ENCODE measurements at regions not wholly inside any gene's neighbourhood (a gene's known extent, or its start where the extent isn't known, plus 50 kb on each side); places are given as distances from the start of the nearest gene placed in this dataset.
"Not testable (repeated sequence)": the region's sequence is repeated elsewhere in the genome, so short reads cannot be mapped to it uniquely, and the experiment has no call there.

DNA sequence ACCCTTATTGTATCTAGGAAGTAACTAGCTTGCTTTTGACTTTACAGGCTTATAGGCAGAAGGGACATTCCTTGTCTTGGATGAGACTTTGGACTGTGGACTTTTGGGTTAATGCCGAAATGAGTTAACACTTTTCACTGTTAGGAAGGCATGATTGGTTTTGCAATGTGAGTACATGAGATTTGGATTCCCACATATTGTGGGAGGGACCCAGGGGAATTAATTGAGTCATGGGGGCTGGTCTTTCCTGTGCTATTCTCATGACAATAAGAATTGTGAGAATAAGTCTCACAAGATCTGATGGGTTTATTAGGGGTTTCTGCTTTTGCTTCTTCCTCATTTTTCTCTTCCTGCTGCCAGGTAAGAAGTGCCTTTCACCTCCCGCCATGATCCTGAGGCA is 417.5 kb downstream of the HINT1 start:
- TF ChIP-seq, protein P1, sequence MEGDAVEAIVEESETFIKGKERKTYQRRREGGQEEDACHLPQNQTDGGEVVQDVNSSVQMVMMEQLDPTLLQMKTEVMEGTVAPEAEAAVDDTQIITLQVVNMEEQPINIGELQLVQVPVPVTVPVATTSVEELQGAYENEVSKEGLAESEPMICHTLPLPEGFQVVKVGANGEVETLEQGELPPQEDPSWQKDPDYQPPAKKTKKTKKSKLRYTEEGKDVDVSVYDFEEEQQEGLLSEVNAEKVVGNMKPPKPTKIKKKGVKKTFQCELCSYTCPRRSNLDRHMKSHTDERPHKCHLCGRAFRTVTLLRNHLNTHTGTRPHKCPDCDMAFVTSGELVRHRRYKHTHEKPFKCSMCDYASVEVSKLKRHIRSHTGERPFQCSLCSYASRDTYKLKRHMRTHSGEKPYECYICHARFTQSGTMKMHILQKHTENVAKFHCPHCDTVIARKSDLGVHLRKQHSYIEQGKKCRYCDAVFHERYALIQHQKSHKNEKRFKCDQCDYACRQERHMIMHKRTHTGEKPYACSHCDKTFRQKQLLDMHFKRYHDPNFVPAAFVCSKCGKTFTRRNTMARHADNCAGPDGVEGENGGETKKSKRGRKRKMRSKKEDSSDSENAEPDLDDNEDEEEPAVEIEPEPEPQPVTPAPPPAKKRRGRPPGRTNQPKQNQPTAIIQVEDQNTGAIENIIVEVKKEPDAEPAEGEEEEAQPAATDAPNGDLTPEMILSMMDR (IDR thresholded peaks at IDR 0.05; ENCODE audit: low read depth, low read length): no peak
- DNase-seq (ENCODE audit: extremely low read depth, low read depth): no peak

DNA sequence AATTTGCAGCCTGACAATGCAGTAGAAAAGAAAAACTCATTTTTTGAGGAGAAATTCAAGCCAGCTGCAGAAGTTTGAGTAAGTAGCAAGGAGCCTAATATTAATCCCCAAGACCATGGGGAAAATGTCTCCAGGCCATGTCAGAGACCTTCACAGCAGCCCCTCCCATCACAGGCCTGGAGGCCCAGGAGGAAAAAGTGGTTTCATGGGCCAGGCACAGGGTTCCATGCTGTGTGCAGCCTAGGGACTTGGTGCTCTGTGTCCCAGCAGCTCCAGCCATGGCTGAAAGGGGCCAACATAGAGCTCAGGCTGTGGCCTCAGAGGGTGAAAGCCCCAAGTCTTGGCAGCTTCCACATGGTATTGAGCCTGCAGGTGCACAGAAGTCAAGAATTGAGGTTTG is 418.4 kb downstream of the HINT1 start:
- not testable (repeated sequence) for DNase-seq (ENCODE audit: extremely low read depth, low read depth)

DNA sequence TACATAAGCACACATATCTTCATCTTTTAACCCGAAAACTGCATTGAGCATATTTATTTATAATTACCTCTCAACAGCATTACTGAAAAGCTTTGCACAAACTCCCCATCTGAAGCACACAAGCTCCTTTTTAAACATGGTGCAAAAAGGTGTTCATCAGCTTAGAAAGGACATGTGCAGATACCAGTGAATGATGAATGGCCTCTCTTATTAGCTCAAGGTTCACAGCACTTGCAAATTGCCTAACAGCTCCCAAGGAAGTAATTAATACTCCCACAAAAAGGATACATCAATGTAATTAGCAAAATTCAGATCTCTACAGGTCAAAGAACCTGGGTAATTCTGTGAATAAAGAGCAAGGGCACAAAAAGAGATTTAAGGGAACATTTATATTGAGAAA is 422.0 kb downstream of the HINT1 start:
- TF ChIP-seq, protein P1 (IDR thresholded peaks at IDR 0.05; ENCODE audit: low read depth, low read length): no peak
- DNase-seq (ENCODE audit: extremely low read depth, low read depth): no peak

DNA sequence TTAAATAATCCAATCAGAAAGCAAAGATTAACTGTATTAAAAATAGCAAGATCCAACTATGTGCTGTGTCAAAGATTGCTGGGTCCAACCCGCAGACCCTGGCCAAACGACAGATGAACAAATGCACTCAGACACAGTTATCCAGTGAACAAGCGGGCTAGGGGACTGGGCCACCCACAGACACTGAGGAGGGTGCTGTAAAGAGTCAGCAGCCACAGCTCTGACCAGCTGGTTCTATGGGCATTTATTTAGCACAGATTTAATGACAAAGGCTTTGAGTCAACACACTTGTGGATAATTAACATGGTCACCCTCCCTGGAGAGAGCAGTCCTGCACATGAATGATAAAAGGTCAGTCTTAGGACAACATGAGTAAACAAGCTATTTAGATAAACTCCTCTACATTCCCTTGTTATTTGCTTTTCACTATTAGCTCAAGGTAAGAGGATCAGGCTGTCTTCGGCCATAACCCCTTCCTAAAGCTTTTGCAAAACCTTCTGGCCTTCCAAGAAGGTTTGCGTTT is 424.9 kb downstream of the HINT1 start:
- TF ChIP-seq, protein P1 (IDR thresholded peaks at IDR 0.05; ENCODE audit: low read depth, low read length): no peak

DNA sequence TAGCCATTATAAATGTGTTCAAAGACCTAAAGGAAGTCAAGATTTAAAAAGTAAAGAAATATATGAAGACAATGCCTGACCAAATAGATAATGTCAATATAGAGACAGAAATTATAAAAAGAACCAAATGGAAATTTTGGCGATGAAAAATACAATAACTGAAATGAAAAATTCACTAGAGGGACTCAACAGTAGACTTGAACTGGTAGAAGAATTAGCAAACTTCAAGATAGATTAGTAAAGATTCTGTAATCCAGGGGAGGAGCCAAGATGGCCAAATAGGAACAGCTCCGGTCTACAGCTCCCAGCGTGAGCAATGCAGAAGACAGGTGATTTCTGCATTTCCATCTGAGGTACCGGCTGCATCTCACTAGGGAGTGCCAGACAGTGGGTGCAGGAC is 433.2 kb downstream of the HINT1 start:
- DNase-seq (ENCODE audit: extremely low read depth, low read depth): no peak
- TF ChIP-seq, protein P1 (IDR thresholded peaks at IDR 0.05; ENCODE audit: low read depth, low read length): no peak

More for the DNA sequence above, 424.9 kb downstream of the HINT1 start:
- DNase-seq (ENCODE audit: extremely low read depth, low read depth): no peak

DNA sequence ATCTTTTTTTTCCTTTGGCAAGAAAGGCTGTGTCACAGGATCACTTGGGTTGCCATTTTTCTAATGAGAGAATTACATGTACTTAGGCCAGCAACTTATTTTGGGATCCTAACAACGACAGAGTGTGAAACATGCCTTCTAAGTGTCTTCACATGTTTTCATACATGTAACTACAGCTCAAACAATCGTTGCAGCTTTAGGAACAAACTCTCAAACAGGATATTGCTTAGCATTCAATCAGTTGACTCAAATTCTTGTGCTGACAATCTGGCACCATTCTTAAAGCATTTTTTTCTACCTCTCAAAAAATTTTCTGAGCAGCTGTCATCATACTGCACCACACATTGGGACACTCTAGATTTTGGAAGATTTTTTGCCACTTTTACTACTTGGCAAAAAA is 435.5 kb downstream of the HINT1 start:
- TF ChIP-seq, protein P1 (IDR thresholded peaks at IDR 0.05; ENCODE audit: low read depth, low read length): no peak
- DNase-seq (ENCODE audit: extremely low read depth, low read depth): no peak

DNA sequence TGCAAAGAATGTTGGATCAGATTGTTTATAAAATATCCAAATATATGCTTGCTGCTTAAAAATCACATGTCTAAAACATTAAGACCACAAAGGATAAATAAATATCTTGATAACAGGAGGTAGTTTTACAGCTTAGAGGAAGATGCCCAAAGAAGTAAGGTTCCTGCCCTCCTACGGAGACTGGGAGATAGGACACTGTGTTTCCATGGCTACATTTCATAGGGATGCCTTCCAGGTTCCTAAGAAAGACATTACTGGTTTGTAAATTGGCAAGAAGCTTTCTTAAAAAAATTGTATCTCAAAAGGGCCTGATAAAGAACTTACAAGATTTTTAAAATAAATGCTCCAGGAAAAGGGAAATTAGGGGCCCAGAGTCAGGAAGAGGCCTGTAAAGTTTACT is 437.2 kb downstream of the HINT1 start:
- TF ChIP-seq, protein P1 (IDR thresholded peaks at IDR 0.05; ENCODE audit: low read depth, low read length): no peak
- no peak for DNase-seq (ENCODE audit: extremely low read depth, low read depth)

DNA sequence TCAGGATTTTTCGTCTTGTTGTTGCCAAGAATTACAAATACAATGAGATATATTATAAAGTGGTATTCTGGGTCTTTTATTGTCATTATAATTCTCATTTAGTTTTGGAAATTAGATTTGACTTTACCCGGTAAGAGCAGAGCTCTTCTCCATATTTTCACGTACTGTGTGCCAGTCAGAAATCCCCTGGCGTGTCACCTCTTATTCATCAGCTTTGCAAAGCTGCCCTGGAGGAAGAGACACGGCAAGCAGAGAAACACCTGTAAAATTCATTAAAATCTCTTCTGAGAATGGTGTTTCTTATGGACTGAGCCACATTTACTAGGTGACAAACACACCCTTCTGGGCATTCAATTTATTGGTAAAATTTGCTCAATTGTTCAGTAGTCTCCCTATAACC is 440.4 kb downstream of the HINT1 start:
- no peak for DNase-seq (ENCODE audit: extremely low read depth, low read depth)
- TF ChIP-seq, protein P1 (IDR thresholded peaks at IDR 0.05; ENCODE audit: low read depth, low read length): no peak
